ENCODE measurements at regions not wholly inside any gene's neighbourhood (a gene's known extent, or its start where the extent isn't known, plus 50 kb on each side); places are given as distances from the start of the nearest gene placed in this dataset.

DNA sequence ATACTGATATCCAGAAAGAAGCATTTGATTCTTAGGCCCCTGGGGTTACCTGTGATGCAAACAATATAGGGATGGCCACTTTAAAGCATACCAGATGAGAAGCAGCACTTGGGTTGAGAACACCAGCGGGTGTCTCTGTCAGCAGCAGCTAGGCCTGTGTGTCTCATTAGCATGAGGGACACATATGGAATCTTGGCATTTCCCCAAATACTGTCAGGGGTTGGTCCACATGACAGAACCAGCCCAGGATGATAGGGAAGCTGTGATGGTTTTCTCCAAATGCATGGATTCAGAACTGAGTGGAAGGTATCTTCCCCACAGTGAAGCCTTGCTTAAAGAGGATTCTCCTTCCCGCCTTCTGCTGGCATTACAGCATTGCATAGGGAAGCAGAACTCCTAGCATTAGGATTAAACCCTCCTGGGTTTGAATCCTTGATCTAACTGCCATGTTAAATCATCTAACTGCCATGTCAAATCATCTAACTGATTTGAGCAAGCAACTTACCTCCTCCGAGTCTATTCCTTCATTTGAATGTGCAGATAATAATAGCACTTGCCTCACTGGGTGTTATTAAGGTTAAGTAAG lies 111.5 kb upstream of the WSCD2 start:
- CTCF ChIA-PET = no interaction called here
- Histone ChIP-seq H3K4me2 (ENCODE audit: low read length) (no peak overlapping the region), H3K4me3 (replicated peaks in 1 of 2; ENCODE audit: low read depth in 1 of 2, low read length in 2 of 2) (no peak overlapping the region), H3K9ac (ENCODE audit: low read length) (no peak overlapping the region), H3K9me2 (ENCODE audit: insufficient read depth) (no peaks in the 10 kb centered on the region), H3K4me1 (ENCODE audit: control insufficient read depth in 1 of 2, insufficient read depth in 2 of 2, low read length in 2 of 2) (no peaks in the 10 kb centered on the region), H3K36me3 (ENCODE audit: control insufficient read depth in 1 of 2, insufficient read depth in 2 of 2, low read length in 2 of 2) (no peaks in the 10 kb centered on the region), H3K27ac (ENCODE audit: low read depth, low read length) (no peak overlapping the region), H3K9me3 (ENCODE audit: control insufficient read depth in 1 of 2, insufficient read depth in 1 of 2, low read depth in 1 of 2, low read length in 2 of 2) (no peaks in the 10 kb centered on the region), H4K20me1 (ENCODE audit: insufficient read depth) (no peaks in the 10 kb centered on the region), H3K27me3 (ENCODE audit: insufficient read depth, low read length) (peaks cover 78% of the 10 kb centered on the region), H2AFZ (ENCODE audit: low read depth, low read length, poor library complexity, severe bottlenecking) (no peak overlapping the region), H3K79me2 (ENCODE audit: insufficient read depth, low read length) (no peaks in the 10 kb centered on the region)
- TF ChIP-seq SP1 (IDR thresholded peaks at IDR 0.05; ENCODE audit: low read depth) (no peak), ZFX (IDR thresholded peaks at IDR 0.05) (no peak), SRF (IDR thresholded peaks at IDR 0.05; ENCODE audit: low read depth) (no peak), CEBPB (IDR thresholded peaks at IDR 0.05; ENCODE audit: low read depth) (no peak), POLR2AphosphoS5 (IDR thresholded peaks at IDR 0.05; ENCODE audit: low read depth, low read length) (no peak), POLR2A (IDR thresholded peaks at IDR 0.05; ENCODE audit: borderline replicate concordance, extremely low read depth, insufficient read depth, insufficient read length) (no peak), SIN3A (IDR thresholded peaks at IDR 0.05; ENCODE audit: low read depth) (no peak), FOSL1 (IDR thresholded peaks at IDR 0.05; ENCODE audit: low read depth) (no peak), YY1 (IDR thresholded peaks at IDR 0.05; ENCODE audit: extremely low read depth, insufficient replicate concordance, low read depth, low read length) (no peak), ELF1 (IDR thresholded peaks at IDR 0.05; ENCODE audit: borderline replicate concordance, low read depth) (no peak), CBX3 (IDR thresholded peaks at IDR 0.05; ENCODE audit: low read depth) (no peak)
- TF ChIP-seq, protein P1, sequence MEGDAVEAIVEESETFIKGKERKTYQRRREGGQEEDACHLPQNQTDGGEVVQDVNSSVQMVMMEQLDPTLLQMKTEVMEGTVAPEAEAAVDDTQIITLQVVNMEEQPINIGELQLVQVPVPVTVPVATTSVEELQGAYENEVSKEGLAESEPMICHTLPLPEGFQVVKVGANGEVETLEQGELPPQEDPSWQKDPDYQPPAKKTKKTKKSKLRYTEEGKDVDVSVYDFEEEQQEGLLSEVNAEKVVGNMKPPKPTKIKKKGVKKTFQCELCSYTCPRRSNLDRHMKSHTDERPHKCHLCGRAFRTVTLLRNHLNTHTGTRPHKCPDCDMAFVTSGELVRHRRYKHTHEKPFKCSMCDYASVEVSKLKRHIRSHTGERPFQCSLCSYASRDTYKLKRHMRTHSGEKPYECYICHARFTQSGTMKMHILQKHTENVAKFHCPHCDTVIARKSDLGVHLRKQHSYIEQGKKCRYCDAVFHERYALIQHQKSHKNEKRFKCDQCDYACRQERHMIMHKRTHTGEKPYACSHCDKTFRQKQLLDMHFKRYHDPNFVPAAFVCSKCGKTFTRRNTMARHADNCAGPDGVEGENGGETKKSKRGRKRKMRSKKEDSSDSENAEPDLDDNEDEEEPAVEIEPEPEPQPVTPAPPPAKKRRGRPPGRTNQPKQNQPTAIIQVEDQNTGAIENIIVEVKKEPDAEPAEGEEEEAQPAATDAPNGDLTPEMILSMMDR (IDR thresholded peaks at IDR 0.05 in 2 of 3, conservative IDR thresholded peaks at IDR 0.05 in 1 of 3; ENCODE audit: borderline replicate concordance in 1 of 3, insufficient read depth in 1 of 3, low read depth in 2 of 3, low read length in 2 of 3) = no peak
- no TSS peak for BruUV-seq (replicated peaks)
- intact Hi-C loops (cut with micrococcal nuclease) = no loop called here
- RAD21 ChIA-PET (ENCODE audit: low non-redundant PET in 1 of 2, low total read pairs in 2 of 2, uncharacterized antibody in 2 of 2, unreplicated experiment in 2 of 2) = no interaction called here
- ATAC-seq (no peak), DNase-seq (ENCODE audit: low read depth, low spot score) (no peak)
- POLR2A ChIA-PET = no interaction called here

Measured in HCT116 (cell line).